COLO668 (cell line): ENCODE measurements at regions not wholly inside any gene's neighbourhood (a gene's known extent, or its start where the extent isn't known, plus 50 kb on each side); places are given as distances from the start of the nearest gene placed in this dataset.

Source experiments
- DNase-seq: peaks from one replicate; lab custom pipeline; 2025; ENCODE audit not compliant: unreplicated experiment; lab: John Stamatoyannopoulos, UW

DNA sequence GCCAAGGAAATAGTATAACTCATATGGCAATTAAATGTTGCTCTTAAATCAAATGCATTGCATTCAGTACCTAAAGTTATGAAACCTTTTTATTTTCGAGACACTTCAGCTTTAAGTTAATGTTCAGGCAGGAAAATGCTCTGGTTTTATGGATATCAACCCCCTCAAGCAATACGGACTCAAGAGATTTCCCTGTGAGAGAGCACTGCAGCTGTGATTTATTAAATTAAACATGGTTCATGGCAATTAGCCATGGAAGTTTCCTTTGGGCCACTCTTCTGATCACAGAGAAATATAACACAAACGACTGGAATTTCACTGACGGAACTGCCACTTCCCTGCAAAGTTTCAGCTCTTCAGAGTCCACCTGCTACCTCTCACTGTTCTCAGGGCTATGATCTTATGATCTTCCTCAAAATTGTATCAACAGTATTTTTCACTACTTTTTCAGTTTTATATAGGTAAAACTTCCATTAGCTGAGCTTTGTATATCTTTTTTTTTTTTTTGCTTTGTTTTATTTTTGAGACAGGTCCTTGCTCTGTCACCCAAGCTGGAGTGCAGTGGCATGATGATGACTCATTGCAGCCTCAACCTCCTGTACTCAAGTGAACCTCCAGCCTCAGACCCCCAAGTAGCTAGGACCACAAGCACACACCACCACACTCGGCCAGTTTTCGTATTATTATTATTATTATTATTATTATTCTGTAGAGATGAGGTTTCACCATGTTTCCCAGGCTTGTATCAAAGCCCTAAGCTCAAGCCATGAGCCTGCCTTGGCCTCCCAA, 923.1 kb upstream of the TMPRSS15 start:
- DNase-seq = no peak

DNA sequence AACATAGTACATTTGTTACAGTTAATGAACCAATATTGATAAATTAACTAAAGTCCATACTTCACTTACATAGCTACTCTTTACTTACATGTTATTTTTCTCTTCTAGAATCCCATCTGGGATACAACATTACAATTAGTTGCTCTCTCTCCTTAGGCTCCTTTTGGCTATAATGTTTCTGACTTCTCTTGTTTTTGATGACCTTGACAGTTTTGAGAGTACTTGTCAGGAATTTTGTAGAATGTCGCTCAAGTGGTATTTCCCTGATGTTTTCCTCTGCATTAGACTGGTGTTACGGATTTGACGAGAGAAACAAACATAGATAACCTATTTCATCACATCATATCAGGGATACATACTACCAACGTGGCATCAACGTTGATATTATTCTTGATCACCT, 925.4 kb upstream of the TMPRSS15 start:
- DNase-seq = no peak

DNA sequence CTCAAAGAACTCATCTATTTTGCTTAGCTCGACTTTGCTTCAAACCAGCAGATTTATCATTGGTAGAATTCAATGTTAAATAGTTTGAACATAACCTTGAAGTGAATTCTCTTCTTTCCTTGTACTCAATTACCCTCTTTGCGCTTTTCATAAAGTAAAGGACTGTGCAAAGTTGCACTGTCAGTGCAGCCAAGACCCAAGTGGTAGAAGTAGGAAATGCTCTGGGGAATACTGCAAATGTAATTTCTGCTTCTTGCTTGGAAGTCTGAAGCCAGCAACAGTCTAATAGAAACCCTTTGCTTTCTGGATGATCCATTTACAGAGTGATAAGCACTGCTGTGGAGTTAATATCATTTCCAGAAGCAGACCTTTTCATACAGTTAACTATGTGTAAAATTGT, 936.7 kb upstream of the TMPRSS15 start:
- DNase-seq = no peak

DNA sequence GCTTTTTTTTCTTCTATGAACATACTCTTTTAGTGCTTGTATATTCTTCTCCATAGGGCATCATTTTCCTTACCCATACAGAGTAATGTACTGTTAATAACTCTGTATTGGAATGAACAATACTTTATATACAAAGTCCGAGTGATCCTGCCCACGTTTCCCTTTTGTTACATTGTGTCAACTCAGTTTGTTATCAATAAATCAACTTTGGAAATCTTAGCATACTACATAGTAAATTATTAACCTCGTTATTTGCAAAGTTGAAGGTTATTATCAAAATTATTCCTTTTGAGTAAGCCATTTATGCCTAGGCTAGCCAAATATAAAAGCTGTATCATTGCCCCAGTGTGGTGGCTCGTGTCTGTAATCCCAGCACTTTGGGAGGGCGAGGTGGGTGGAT, 937.4 kb upstream of the TMPRSS15 start:
- DNase-seq = no peak

DNA sequence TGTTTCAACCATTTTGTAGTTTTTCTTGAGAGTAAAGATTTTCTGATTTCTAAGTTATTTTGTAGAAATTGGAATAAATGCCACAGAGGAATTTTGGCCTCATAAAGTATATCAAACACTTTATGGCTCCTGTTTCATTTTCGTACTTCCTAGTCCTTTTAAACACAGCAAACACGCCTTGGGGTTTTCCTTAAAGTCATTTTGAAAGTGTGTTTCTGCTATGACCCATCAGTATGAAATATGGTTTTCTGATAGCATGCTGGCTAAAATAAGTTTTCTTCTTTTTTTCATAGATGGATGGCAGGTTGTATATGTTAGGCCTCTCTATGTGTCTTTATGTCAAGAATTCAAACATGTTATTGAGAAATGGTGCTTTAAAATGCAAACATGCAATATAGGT, 940.1 kb upstream of the TMPRSS15 start:
- no peak for DNase-seq

DNA sequence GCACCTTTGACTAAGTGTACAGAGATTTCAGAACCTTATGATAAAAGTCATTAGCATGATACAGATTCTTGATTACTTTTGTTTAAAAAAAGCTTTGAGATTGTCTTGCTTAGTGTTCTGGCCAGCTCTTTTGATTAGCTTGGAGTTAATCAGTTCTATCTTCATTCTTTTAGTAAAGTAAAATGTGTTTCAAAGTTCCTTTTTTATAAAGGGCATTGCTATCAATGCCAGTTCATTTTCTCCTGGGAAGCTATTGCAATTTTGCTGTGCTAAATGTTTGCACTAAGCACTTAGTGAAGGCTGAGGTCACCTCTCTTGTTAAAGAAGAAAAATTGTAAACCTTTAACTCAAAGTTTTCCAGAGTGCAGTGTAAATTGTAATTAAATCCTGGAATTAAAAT, 946.7 kb upstream of the TMPRSS15 start:
- DNase-seq = no peak

DNA sequence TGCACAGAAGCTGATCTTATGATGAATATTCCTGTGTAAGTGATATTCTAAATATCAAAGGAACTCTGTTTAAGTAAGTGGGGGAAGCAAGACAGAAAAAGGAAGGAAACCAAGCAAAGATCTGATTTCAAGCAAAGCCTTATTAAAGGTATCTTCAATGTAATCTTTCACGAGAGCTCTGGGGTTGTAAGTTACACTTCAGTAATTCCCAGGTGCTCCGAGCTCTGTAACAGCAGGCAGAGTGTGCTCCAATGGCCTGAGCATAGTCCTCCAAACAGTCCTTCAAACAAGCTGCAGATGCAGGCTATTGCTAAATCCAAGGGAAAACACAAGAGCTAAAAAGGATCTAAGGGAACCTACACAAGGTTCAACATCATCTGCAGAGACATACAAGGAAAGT, 949.7 kb upstream of the TMPRSS15 start:
- no peak for DNase-seq

DNA sequence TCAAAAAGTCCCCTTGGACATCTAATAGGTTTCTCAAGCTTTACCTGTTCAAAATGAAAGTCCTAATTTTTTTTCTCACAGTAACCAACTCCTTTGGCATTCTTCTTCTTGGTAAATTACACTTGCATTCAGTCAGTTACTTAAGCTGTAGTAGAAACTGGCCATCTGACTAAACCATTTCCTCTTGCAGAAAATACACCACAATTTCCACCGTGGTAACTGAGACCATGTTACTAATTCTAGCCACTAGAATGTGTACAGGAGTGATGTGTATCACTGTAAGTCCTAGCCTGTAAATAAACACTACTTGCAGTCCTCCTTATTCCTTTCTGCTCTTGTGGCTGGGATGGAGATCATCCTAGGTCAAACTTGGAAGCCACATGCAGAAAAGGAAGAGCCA, 965.4 kb upstream of the TMPRSS15 start:
- no peak for DNase-seq

DNA sequence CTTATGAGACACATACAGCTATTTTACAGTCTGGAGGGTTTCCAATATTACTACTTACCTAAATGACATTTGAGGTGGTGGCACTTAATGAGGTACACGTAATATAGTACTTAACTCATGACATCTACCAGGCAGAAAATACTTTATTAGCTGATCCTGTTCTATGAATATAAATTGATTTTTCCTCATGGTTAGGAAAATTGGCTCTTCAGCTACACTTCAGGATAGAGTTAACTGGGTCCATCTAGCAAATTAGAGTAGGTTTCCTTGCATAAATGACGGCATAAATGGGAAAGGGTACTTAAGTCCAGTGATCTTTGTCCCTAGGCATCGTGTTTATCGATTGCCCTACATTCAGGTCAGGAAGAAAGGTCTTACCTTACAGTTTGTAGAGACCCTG, 988.8 kb upstream of the TMPRSS15 start:
- DNase-seq = no peak

DNA sequence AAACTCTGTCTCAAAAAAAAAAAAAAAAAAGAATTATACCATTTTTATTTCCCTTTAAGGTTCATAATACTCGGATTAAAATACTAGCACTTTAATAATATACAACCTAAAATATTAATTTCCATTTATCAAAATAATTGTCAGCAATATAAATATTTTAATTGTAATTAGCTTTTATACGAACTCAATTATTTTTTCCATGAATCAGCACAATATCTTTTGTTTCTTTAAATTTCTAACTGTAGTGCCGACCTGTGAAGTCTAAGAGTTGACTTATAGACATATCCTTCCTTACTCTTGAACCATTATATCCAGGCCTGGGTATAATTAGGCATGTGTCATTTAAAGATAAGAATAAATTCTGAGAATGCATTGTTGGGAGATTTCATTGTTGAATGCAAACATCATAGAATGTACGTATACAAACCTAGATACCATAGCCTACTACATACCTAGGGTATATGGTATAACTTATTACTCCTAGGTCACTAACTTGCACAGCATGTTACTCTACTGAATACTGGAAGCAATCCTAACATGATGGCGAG, 996.7 kb upstream of the TMPRSS15 start:
- DNase-seq = no peak

DNA sequence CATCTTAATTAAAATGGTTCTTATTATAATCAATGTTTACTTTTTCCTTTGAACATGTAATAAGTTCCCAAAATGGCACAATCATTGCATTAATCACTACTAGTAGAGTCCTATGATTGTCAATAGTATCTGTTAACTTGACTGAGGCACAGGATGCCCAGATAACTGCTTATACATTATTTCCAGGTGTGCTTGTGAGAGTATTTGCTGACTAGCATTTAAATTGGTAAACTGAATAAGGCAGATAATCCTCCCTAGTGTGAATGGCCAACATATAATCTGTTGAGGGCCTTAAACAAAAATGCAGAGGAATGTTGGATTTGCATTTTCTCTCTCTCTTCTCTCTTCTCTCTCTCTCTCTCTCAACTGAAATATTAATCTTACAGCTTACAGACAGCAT, 999.3 kb upstream of the TMPRSS15 start:
- no peak for DNase-seq

DNA sequence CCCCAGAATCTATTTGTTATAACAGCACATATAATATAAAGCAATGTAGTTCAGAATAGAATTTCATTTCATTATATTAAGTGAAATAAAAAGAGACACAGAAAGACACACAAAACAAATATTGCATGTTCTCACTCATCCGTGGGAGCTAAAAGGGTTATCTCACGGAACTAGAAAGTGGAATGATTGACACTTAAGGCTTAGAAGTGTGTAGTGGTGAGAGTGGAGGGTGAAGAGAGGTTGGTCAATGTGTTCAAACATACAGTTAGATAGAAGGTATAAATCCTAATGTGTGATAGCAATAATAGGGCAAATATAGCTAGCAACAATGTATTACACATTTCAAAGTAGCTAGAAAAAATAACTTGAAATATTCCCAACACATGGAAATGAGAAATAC, 1001.7 kb upstream of the TMPRSS15 start:
- no peak for DNase-seq

DNA sequence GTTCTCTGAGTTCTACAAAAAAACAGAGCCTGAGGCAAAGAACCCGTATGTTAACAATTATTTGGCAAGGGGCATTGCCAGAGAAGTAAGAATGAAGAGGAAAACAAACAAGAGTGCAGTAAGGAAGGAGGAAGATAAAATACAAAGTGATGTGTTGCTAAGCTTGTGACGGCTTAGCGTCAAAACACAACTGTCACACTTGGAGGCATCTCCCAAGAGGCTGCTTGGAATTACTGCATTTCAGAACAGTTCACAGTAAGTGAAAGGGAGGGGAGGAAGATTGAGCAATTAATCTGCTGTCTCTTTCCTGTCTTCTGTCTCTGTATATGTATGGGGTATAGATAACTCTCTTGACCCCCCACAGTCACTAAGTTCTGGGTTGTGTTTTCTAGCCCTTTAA, 1017.0 kb upstream of the TMPRSS15 start:
- no peak for DNase-seq

DNA sequence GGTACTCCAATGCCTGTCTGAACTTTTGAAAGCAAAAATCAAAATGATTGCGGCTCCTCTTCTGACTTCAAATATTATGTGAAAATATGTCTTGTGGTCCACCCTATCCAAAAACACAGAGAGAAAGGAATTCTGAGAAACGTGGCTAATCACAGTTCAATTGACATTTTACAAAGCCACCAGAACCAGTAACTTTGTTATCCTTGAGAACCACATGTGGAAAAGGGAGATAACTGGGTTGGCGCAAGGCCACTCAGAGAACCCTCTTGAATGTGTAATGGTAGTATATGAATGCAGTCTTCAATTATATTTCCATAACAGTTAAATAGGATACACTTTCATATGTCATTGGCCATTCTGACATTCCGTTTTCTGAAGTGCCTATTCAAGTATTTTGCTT, 1030.0 kb upstream of the TMPRSS15 start:
- DNase-seq = no peak

DNA sequence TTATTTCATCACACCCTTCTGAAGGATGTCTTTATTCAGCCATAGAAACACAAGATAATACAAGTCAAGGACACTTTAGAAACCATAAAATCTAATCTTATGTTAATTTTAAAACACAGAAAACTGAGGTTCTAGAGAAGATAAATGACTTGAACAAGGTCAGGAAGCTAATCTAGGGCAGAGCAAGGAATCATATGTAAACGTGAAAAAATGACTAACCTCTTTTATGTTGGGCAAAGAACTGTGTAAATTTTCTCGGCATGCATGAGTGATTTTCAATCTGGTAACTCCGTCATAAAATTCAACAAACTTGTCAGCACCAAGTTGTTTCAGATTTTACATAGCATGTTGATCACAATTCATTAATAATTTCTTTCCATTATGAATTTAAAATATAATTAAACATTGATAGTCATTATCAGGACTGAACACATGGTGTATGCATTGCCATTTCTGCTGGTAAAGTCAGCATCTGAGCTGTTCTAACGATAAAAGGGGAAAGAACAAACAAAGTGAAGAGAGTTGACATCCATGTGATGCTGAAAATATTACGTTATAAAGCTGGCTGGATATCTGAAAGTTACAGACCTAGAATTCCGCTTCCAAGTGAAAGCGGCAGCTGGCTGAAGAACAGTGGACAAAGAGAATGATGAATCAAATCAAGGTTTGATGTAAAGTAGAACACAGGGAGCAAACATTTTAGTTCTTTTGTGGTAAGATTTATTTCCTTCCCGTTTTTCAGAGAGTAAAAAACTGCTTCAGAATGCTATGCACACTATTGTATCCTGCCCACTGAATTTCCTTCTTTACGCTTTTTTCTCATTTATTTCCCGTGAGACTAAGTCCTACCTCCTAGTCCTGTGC, 1037.4 kb upstream of the TMPRSS15 start:
- no peak for DNase-seq

DNA sequence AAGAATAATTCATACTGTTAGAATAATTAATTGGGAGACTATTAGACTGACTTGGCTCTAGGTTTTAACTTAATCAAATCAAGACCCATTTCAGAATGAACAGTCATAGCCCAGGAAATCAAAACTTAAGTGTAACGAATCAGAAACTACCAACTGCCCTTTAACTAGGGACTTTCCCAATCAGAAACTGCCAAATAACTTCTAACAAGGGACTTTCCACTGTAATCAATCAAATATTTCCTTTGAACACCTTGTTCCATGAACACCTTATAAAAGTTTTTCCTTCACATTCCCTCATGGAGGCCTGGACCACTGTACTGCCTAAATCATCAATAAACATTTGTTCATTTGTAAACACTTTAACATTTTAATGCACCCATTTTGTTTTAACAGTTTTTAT, 1054.7 kb upstream of the TMPRSS15 start:
- no peak for DNase-seq

DNA sequence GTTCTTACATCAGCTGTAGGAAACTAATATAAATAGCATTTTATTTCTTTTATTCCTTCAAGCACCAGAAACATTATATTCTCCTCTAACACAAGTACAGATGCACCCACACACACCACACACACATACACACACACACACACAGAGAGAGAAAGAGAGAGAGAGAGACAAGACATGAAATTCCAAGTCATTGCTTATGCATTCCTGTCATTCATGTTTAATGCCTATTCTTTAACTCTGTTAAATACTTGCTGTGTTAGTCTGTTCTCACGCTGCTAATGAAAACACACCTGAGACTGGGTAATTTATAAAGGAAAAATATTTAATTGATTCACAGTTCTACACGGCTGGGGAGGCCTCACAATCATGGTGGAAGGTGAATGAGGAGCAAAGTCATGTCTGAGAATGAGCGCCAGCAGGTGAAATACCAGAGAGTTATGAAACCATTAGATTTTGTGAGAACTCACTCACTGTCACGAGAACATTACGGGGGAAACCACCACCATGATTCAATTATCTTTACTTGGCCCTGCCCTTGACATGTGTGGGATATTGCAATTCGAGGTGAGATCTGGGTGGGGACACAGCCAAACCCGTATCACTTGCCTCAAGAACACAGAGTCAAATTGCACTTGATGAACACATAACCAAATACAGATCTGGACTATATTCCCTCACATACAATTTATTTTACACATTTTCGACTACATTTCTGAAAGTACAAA, 1058.1 kb upstream of the TMPRSS15 start:
- DNase-seq = no peak

DNA sequence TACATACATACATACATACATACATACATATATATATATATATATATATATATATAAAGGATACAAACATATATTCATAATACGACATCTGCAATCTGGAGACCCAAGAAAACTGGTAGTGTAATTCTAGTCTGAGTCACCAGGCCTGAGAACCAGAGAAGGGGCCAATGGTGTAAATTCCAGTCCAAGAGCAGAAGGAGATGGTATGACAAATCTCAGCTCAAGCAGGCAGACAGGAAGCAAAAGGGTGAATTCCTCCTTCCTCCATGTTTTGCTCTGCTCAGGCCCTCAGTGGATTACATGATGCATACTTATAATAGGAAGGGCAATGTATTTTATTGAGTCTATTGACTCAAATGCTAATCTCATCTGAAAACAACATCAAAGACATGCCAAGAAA, 1060.4 kb upstream of the TMPRSS15 start:
- DNase-seq = no peak

DNA sequence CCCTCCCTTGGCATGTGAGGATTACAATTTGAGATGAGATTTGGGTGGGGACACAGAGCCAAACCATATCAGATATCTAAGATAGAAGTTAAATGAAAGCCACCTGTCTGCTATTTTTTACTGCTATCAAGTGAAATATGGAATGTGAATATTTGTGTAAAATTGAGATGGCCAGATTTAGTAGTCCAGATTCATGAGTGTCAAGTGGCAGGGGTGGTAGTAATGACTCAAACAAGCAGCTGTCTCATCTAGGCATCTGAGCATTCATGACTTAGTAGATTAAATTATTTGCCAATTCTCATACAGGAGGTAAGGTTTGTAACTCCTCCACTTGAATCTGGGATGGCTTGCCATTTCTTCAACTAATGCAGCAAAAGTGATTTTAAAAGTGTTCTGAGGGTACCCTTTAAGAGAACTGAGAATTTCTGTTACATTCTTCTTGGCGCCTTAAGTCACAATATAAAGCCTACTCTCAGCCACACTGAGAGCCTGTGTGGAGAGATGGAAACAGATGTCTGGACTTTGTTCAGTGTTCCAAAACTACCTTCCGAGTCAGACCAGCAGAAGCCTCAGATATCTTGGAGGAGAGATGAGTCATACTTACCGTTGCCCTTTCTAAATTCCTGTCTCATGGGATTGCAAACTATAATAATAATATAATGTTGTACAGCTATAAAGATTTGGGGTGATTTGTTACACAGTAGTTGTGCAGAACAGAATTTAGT, 1065.6 kb upstream of the TMPRSS15 start:
- DNase-seq = no peak

DNA sequence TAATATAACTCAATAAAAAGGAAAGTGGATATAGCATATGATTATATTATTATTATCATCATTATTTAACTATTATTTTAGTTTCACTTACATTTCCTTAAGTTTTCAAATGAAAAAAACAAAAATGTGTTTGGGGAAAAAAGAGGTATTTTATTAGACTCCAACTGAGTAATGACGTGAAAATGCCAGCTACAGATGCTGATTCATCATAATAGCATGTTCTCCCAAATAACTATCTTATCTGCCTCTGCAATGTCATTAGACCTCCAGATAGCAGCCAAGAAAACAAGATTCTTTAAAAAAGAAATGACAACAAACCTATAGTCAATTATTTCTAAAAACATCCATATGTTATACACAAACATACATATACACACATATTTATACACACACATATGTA, 1071.9 kb upstream of the TMPRSS15 start:
- no peak for DNase-seq

DNA sequence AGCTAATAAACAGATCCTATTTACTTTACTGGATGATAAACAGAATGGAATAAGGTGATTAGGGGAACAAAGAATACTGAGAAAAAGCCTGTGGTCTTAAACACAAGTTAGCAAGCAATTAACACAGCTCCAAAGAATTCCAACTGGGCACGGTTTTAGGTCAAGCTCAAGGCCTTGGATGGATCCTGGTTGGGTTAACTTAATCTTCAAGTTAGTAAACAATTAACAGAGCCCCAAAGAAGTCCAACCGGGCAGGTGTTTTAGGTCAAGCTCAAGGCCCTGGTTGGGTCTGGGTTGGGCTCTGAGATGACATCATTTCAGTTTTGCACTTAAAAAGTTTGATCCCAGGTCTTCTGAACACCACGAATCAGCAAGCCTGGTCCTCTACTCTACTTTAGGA, 1086.3 kb upstream of the TMPRSS15 start:
- DNase-seq = no peak
